ENCODE measurements at regions not wholly inside any gene's neighbourhood (a gene's known extent, or its start where the extent isn't known, plus 50 kb on each side); places are given as distances from the start of the nearest gene placed in this dataset.

GRCh38 chr2:168350380-168350779, 103.0 kb upstream of the STK39 start:
- 0 out of 2 replicates have a peak, but pooled peaks cover 6% of the 10 kb centered on the region for H3K9me3 ChIP-seq
- ChIA-PET POLR2A (no interaction called here), CTCF (interaction anchor here (0.8 kb wide), 1 partner anchor 347 kb away, joined by 3 read pairs; no protein-coding TSS in a partner anchor)
- H3K36me3 ChIP-seq (ENCODE audit: control insufficient read depth, insufficient read depth, low read length) = no peaks in the 10 kb centered on the region
- H3K27me3 ChIP-seq (replicated peaks; ENCODE audit: control insufficient read depth, insufficient read depth, low read length) = no peaks in the 10 kb centered on the region
- H3K4me1 ChIP-seq = no peaks in the 10 kb centered on the region; the same call in 1 of the 2 replicates
- Mint-ChIP-seq H3K27ac (ENCODE audit: unreplicated experiment) (no peak overlapping the region), H3K27me3 (ENCODE audit: insufficient read depth, unreplicated experiment) (peaks cover 3% of the 10 kb centered on the region), H3K4me3 (ENCODE audit: unreplicated experiment) (no peak overlapping the region), H3K36me3 (ENCODE audit: insufficient read depth, unreplicated experiment) (peaks cover 5% of the 10 kb centered on the region), H3K4me1 (ENCODE audit: low read depth, unreplicated experiment) (peaks cover 10% of the 10 kb centered on the region), H3K9me3 (ENCODE audit: unreplicated experiment) (peaks cover 12% of the 10 kb centered on the region)
- no peak overlapping the region for H3K4me3 ChIP-seq (ENCODE audit: low read depth, low read length)
- DNase-seq = no peak
- BruUV-seq (replicated peaks) = no TSS peak
- intact Hi-C loops (cut with micrococcal nuclease; ENCODE audit: unreplicated experiment) = no loop called here
- no peak for TF ChIP-seq CTCF (IDR thresholded peaks at IDR 0.05; ENCODE audit: insufficient read depth in 1 of 2, low read depth in 1 of 2, low read length in 1 of 2, severe bottlenecking in 1 of 2, unreplicated experiment in 1 of 2)

- no peak for TF ChIP-seq CTCF (IDR thresholded peaks at IDR 0.05; ENCODE audit: insufficient read depth in 1 of 2, low read depth in 1 of 2, low read length in 1 of 2, severe bottlenecking in 1 of 2, unreplicated experiment in 1 of 2)
- H3K36me3 ChIP-seq (ENCODE audit: control insufficient read depth, insufficient read depth, low read length) = no peaks in the 10 kb centered on the region
- Mint-ChIP-seq H3K27me3 (ENCODE audit: insufficient read depth, unreplicated experiment) (peaks cover 3% of the 10 kb centered on the region), H3K4me3 (ENCODE audit: unreplicated experiment) (no peak overlapping the region), H3K4me1 (ENCODE audit: low read depth, unreplicated experiment) (no peaks in the 10 kb centered on the region), H3K9me3 (ENCODE audit: unreplicated experiment) (peaks cover 12% of the 10 kb centered on the region), H3K36me3 (ENCODE audit: insufficient read depth, unreplicated experiment) (peaks cover 1% of the 10 kb centered on the region), H3K27ac (ENCODE audit: unreplicated experiment) (no peak overlapping the region)
- ChIA-PET POLR2A (no interaction called here), CTCF (no interaction called here)
- 0 out of 2 replicates have a peak, but pooled peaks cover 6% of the 10 kb centered on the region for H3K9me3 ChIP-seq
- no TSS peak for BruUV-seq (replicated peaks)
- DNase-seq = no peak
- H3K4me3 ChIP-seq (ENCODE audit: low read depth, low read length) = no peak overlapping the region
- no peaks in the 10 kb centered on the region for H3K27me3 ChIP-seq (replicated peaks; ENCODE audit: control insufficient read depth, insufficient read depth, low read length)
- intact Hi-C loops (cut with micrococcal nuclease; ENCODE audit: unreplicated experiment) = no loop called here
- H3K4me1 ChIP-seq = no peaks in the 10 kb centered on the region; the same call in 1 of the 2 replicates
Observed at GRCh38 chr2:168353251-168353650, 102.8 kb upstream of the CERS6 start.

GRCh38 chr2:168354499-168354898, 101.6 kb upstream of the CERS6 start:
- Histone ChIP-seq H3K4me3 (ENCODE audit: low read depth, low read length) (no peak overlapping the region), H3K36me3 (ENCODE audit: control insufficient read depth, insufficient read depth, low read length) (no peaks in the 10 kb centered on the region), H3K4me1 (no peaks in the 10 kb centered on the region; the same call in 1 of the 2 replicates), H3K9me3 (0 out of 2 replicates have a peak, but pooled peaks cover 6% of the 10 kb centered on the region), H3K27me3 (replicated peaks; ENCODE audit: control insufficient read depth, insufficient read depth, low read length) (no peaks in the 10 kb centered on the region)
- no TSS peak for BruUV-seq (replicated peaks)
- no peak for TF ChIP-seq CTCF (IDR thresholded peaks at IDR 0.05; ENCODE audit: insufficient read depth in 1 of 2, low read depth in 1 of 2, low read length in 1 of 2, severe bottlenecking in 1 of 2, unreplicated experiment in 1 of 2)
- DNase-seq = no peak
- peaks cover 3% of the 10 kb centered on the region for H3K27me3 Mint-ChIP-seq (ENCODE audit: insufficient read depth, unreplicated experiment)
- no peaks in the 10 kb centered on the region for H3K36me3 Mint-ChIP-seq (ENCODE audit: insufficient read depth, unreplicated experiment)
- peaks cover 12% of the 10 kb centered on the region for H3K9me3 Mint-ChIP-seq (ENCODE audit: unreplicated experiment)
- no peak overlapping the region for H3K27ac Mint-ChIP-seq (ENCODE audit: unreplicated experiment)
- CTCF ChIA-PET = interaction anchor here (0.6 kb wide), 1 partner anchor 505 kb away, joined by 8 read pairs; no protein-coding TSS in a partner anchor
- H3K4me3 Mint-ChIP-seq (ENCODE audit: unreplicated experiment) = no peak overlapping the region
- no peaks in the 10 kb centered on the region for H3K4me1 Mint-ChIP-seq (ENCODE audit: low read depth, unreplicated experiment)
- intact Hi-C loops (cut with micrococcal nuclease; ENCODE audit: unreplicated experiment) = no loop called here
- POLR2A ChIA-PET = no interaction called here

All from Caco-2 (cell line).